ENCODE measurements at regions not wholly inside any gene's neighbourhood (a gene's known extent, or its start where the extent isn't known, plus 50 kb on each side); places are given as distances from the start of the nearest gene placed in this dataset.

DNA sequence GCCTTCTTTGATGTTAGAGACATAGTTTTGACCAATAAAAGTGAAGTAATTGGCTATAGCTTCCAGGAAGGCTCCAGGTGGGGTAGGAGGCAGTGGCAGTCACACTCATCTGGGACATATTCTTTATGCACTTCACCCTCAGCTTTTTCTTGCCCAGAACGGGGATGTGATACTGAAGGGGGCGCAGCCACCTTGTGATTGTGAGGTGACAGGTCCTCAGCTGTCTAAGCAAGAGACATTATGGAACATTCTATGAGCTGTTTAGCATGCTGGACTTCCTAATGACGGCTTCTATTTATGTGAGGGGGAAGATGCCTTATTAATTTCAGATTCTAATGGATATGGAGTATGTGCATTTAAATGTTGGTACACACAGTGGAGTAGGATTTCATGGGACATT, 151.3 kb upstream of the ZFP64 start:
- Histone ChIP-seq H3K36me3 (ENCODE audit: insufficient read depth, low read length) (no peaks in the 10 kb centered on the region), H3K27ac (ENCODE audit: low read depth, low read length) (no peak overlapping the region), H3K4me1 (ENCODE audit: insufficient read depth, low read length) (no peaks in the 10 kb centered on the region), H2AFZ (ENCODE audit: low read length) (no peak overlapping the region), H3K9me3 (ENCODE audit: low read depth, low read length) (no peaks in the 10 kb centered on the region), H3K4me2 (ENCODE audit: insufficient read depth, low read length) (no peak overlapping the region), H3K79me2 (ENCODE audit: insufficient read depth, low read length) (no peaks in the 10 kb centered on the region), H4K20me1 (ENCODE audit: insufficient read depth, low read length) (no peaks in the 10 kb centered on the region), H3K27me3 (ENCODE audit: insufficient read depth, low read length) (no peaks in the 10 kb centered on the region), H3K4me3 (ENCODE audit: insufficient read depth, low read length) (no peak overlapping the region)
- DNase-seq (ENCODE audit: insufficient read length, low spot score, missing footprints): no peak
- TF ChIP-seq, protein P1, sequence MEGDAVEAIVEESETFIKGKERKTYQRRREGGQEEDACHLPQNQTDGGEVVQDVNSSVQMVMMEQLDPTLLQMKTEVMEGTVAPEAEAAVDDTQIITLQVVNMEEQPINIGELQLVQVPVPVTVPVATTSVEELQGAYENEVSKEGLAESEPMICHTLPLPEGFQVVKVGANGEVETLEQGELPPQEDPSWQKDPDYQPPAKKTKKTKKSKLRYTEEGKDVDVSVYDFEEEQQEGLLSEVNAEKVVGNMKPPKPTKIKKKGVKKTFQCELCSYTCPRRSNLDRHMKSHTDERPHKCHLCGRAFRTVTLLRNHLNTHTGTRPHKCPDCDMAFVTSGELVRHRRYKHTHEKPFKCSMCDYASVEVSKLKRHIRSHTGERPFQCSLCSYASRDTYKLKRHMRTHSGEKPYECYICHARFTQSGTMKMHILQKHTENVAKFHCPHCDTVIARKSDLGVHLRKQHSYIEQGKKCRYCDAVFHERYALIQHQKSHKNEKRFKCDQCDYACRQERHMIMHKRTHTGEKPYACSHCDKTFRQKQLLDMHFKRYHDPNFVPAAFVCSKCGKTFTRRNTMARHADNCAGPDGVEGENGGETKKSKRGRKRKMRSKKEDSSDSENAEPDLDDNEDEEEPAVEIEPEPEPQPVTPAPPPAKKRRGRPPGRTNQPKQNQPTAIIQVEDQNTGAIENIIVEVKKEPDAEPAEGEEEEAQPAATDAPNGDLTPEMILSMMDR (IDR thresholded peaks at IDR 0.05; ENCODE audit: extremely low read depth, low read depth, low read length): no peak

DNA sequence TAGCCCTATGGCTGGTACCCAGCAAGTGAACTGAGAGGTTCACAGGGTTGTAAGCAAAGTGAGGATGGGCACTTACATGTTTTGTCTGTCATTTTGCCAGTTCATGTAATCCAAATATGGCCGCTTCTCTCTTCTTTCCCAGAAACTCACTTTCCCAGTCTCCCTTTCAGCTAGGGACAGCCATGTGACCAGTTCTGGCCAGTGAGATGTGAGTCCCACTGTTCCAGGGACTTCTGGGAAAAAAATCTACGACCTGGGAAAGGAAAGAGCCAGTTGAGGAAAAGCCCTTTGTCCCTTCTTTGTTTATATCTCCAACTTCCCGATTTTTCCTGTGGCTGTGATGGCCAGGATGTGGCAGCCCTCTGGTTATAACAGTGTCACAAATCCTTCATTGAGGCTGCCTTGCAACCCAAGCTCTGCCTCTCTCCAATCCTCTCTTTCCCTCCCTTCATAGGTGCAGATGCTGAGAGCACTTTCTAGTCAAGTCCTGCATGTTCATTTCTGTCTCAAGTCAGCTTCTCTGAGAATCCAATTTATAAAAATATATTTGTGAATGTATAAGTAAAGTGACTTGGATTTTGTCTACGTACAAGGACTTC, 148.6 kb upstream of the ZFP64 start:
- no peaks in the 10 kb centered on the region for H3K79me2 ChIP-seq (ENCODE audit: insufficient read depth, low read length)
- H3K4me2 ChIP-seq (ENCODE audit: insufficient read depth, low read length): no peak overlapping the region
- H3K9me3 ChIP-seq (ENCODE audit: low read depth, low read length): no peaks in the 10 kb centered on the region
- H3K4me1 ChIP-seq (ENCODE audit: insufficient read depth, low read length): no peaks in the 10 kb centered on the region
- H3K27me3 ChIP-seq (ENCODE audit: insufficient read depth, low read length): no peaks in the 10 kb centered on the region
- no peaks in the 10 kb centered on the region for H4K20me1 ChIP-seq (ENCODE audit: insufficient read depth, low read length)
- TF ChIP-seq, protein P1 (IDR thresholded peaks at IDR 0.05; ENCODE audit: extremely low read depth, low read depth, low read length): no peak
- DNase-seq (ENCODE audit: insufficient read length, low spot score, missing footprints): no peak
- no peak overlapping the region for H3K4me3 ChIP-seq (ENCODE audit: insufficient read depth, low read length)
- no peak overlapping the region for H2AFZ ChIP-seq (ENCODE audit: low read length)
- no peak overlapping the region for H3K27ac ChIP-seq (ENCODE audit: low read depth, low read length)
- no peaks in the 10 kb centered on the region for H3K36me3 ChIP-seq (ENCODE audit: insufficient read depth, low read length)

DNA sequence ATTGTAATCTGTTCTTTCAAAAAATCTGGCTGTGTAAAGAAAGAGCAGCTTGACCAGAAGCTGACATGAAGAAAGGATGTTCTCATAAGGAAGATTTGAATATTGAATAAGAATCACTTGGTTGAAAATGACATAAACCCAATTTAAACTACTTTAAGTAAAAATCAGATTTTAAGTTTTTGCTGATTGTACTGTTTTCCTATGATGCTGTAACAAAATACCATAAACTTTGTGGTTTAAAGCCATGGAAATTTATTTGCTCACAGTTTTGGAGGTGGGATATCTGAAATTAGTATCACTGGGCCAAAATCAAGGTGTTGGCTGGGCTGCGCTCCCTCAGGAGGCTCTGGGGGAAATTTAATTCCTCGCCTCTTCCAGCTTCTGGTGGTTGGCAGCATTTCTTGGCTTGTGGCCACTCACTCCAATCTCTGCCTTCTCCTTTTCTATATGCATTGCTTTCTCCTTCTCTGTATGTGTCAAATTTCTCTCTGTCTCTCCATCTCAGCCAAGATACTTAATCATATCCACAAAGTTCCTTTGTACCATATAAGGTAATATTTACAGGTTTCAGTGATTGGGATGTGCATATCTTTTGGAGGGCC, 141.2 kb upstream of the ZFP64 start:
- H3K79me2 ChIP-seq (ENCODE audit: insufficient read depth, low read length): no peaks in the 10 kb centered on the region
- no peaks in the 10 kb centered on the region for H3K4me1 ChIP-seq (ENCODE audit: insufficient read depth, low read length)
- no peak for DNase-seq (ENCODE audit: insufficient read length, low spot score, missing footprints)
- no peaks in the 10 kb centered on the region for H4K20me1 ChIP-seq (ENCODE audit: insufficient read depth, low read length)
- no peak overlapping the region for H3K27ac ChIP-seq (ENCODE audit: low read depth, low read length)
- H2AFZ ChIP-seq (ENCODE audit: low read length): no peak overlapping the region
- H3K4me2 ChIP-seq (ENCODE audit: insufficient read depth, low read length): no peak overlapping the region
- H3K36me3 ChIP-seq (ENCODE audit: insufficient read depth, low read length): no peaks in the 10 kb centered on the region
- no peaks in the 10 kb centered on the region for H3K27me3 ChIP-seq (ENCODE audit: insufficient read depth, low read length)
- H3K4me3 ChIP-seq (ENCODE audit: insufficient read depth, low read length): no peak overlapping the region
- TF ChIP-seq, protein P1 (IDR thresholded peaks at IDR 0.05; ENCODE audit: extremely low read depth, low read depth, low read length): no peak
- no peaks in the 10 kb centered on the region for H3K9me3 ChIP-seq (ENCODE audit: low read depth, low read length)

DNA sequence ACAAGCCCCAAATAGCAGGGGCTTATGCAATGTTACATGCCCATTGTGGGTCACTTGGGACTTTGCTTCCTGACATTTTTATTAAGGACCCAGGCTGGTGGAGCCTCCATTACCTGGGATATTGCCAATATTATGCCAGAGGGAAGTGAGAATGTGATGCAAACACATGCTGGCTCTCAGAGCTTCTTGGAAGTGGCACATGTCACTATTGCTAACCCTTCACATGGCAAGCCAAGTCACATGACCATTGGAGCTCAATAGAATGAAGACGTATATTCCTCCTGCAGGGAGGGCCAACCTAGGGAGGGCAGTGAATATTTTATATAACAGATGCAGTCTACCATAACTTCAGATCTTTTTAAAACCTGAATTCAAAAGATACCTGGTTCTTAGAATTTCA, 140.7 kb upstream of the ZFP64 start:
- H3K27me3 ChIP-seq (ENCODE audit: insufficient read depth, low read length): no peaks in the 10 kb centered on the region
- no peaks in the 10 kb centered on the region for H3K79me2 ChIP-seq (ENCODE audit: insufficient read depth, low read length)
- H3K4me1 ChIP-seq (ENCODE audit: insufficient read depth, low read length): no peaks in the 10 kb centered on the region
- H3K4me2 ChIP-seq (ENCODE audit: insufficient read depth, low read length): no peak overlapping the region
- DNase-seq (ENCODE audit: insufficient read length, low spot score, missing footprints): no peak
- no peak overlapping the region for H3K4me3 ChIP-seq (ENCODE audit: insufficient read depth, low read length)
- TF ChIP-seq, protein P1 (IDR thresholded peaks at IDR 0.05; ENCODE audit: extremely low read depth, low read depth, low read length): no peak
- H3K27ac ChIP-seq (ENCODE audit: low read depth, low read length): no peak overlapping the region
- no peaks in the 10 kb centered on the region for H4K20me1 ChIP-seq (ENCODE audit: insufficient read depth, low read length)
- no peaks in the 10 kb centered on the region for H3K9me3 ChIP-seq (ENCODE audit: low read depth, low read length)
- H3K36me3 ChIP-seq (ENCODE audit: insufficient read depth, low read length): no peaks in the 10 kb centered on the region
- no peak overlapping the region for H2AFZ ChIP-seq (ENCODE audit: low read length)

All from osteoblast (primary cell).